ENCODE measurements at regions not wholly inside any gene's neighbourhood (a gene's known extent, or its start where the extent isn't known, plus 50 kb on each side); places are given as distances from the start of the nearest gene placed in this dataset.

DNA sequence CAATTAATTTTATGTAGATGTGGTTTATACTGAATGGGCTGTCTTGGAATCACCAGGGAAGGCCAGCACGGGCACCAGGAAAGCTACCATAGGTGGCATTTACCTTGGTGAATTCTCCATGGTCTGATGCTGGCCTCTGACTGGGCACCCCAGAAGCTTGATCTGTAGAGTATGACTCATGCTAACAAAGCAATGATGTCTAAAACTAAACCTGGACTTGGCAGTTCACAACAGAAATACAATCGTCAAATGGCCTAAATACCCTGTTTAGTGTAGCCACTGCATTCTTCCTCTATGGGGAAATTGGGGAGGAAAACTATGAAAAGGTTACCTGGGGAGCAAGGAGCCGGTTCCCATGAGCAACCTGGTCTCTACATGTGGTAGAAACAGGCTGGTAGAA lies 98.0 kb downstream of the ATPSCKMT start:
- Histone ChIP-seq H3K27me3 (no peaks in the 10 kb centered on the region), H3K4me1 (ENCODE audit: insufficient read depth) (no peaks in the 10 kb centered on the region), H3K27ac (no peak overlapping the region), H3K9me3 (no peaks in the 10 kb centered on the region), H3K4me3 (no peak overlapping the region), H3K36me3 (no peaks in the 10 kb centered on the region)
- DNase-seq = no peak
- WGBS, 3 donors = 77 to 83% (median 80%) methylated on average over 3 of the region's 3 CpGs
- intact Hi-C loops (cut with DNase I) = no loop called here
- TF ChIP-seq EP300 (IDR thresholded peaks at IDR 0.05) (no peak), POLR2A (IDR thresholded peaks at IDR 0.05) (no peak)
- TF ChIP-seq, protein P1, sequence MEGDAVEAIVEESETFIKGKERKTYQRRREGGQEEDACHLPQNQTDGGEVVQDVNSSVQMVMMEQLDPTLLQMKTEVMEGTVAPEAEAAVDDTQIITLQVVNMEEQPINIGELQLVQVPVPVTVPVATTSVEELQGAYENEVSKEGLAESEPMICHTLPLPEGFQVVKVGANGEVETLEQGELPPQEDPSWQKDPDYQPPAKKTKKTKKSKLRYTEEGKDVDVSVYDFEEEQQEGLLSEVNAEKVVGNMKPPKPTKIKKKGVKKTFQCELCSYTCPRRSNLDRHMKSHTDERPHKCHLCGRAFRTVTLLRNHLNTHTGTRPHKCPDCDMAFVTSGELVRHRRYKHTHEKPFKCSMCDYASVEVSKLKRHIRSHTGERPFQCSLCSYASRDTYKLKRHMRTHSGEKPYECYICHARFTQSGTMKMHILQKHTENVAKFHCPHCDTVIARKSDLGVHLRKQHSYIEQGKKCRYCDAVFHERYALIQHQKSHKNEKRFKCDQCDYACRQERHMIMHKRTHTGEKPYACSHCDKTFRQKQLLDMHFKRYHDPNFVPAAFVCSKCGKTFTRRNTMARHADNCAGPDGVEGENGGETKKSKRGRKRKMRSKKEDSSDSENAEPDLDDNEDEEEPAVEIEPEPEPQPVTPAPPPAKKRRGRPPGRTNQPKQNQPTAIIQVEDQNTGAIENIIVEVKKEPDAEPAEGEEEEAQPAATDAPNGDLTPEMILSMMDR (IDR thresholded peaks at IDR 0.05) = no peak

DNA sequence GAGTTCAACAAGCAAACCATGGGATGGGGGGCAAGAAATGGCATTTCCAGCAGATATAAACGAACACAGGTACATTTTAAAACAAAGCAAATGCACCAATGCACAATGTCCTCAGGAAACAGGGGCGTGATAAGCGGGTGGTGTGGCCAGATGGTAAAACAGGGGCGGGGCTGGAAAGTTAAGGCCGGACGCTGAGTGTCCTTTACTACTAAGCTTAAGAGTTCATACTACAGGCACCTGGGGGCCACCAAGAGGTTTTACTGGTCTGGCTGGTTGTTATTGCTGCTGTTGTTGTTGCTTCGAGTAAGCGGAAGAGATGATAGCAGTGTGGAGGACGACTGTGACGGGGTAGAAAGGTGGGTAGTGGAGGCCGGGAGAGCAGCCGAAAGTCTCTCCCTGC lies 99.8 kb downstream of the ATPSCKMT start:
- Histone ChIP-seq H3K9me3 (no peaks in the 10 kb centered on the region), H3K36me3 (no peaks in the 10 kb centered on the region), H3K27ac (no peak overlapping the region), H3K4me3 (no peak overlapping the region), H3K4me1 (ENCODE audit: insufficient read depth) (no peaks in the 10 kb centered on the region), H3K27me3 (no peaks in the 10 kb centered on the region)
- intact Hi-C loops (cut with DNase I) = no loop called here
- 81 to 88% (median 85%) methylated on average over 12 of the region's 12 CpGs for WGBS, 3 donors
- no peak for DNase-seq
- no peak for TF ChIP-seq EP300 (IDR thresholded peaks at IDR 0.05)
- TF ChIP-seq, protein P1 (IDR thresholded peaks at IDR 0.05) = no peak
- TF ChIP-seq POLR2A (IDR thresholded peaks at IDR 0.05) = no peak

DNA sequence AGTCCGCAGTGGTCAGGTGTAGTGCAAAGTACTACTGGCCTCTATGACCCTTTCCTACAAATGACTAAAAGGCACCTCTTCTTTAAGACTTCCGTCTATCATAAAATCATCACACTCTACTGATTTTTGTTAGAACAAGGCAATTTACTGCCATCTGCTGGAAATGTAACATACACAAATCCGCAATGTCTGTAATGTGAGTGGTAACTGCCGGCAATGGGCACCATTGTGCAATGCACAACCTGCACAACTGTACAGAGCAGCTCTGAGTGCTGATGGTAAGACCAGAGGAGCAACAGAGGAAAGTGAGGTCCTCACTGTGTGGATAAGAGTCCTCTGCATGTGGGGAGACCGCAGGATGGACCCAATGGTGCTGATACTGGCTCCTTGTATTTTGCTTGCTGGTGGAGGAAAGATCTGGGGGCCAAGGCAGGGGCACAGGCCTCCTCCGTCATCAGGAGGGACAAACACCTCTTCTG lies 103.7 kb downstream of the ATPSCKMT start:
- no peak for DNase-seq
- intact Hi-C loops (cut with DNase I) = no loop called here
- H3K27me3 ChIP-seq = no peaks in the 10 kb centered on the region
- no peak overlapping the region for H3K4me3 ChIP-seq
- H3K9me3 ChIP-seq = no peaks in the 10 kb centered on the region
- TF ChIP-seq, protein P1 (IDR thresholded peaks at IDR 0.05) = no peak
- no peak for TF ChIP-seq EP300 (IDR thresholded peaks at IDR 0.05)
- no peaks in the 10 kb centered on the region for H3K36me3 ChIP-seq
- H3K27ac ChIP-seq = no peak overlapping the region
- H3K4me1 ChIP-seq (ENCODE audit: insufficient read depth) = no peaks in the 10 kb centered on the region
- 64 to 68% (median 64%) methylated on average over 6 of the region's 6 CpGs for WGBS, 3 donors

DNA sequence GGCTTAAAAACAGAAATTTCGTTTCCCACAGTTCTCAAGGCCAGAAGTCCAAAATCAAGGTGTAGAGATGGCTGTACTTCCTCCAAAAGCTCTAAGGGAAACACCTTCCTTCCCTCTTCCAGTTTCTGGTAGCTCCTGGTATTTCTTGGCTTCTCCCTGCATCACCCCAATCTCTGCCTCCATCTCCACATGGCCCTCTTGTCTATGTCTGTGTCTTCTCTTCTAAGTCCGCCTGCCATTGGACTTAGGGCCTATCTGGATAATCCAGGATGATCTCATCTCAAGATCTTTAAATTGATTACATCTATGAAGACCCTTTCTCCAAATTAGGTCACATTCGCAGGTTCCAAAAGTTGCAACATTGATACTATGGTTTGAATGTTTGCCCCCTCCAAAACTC lies 105.6 kb downstream of the ATPSCKMT start:
- Histone ChIP-seq H3K27ac (no peak overlapping the region), H3K9me3 (no peaks in the 10 kb centered on the region), H3K4me3 (no peak overlapping the region), H3K27me3 (no peaks in the 10 kb centered on the region), H3K36me3 (no peaks in the 10 kb centered on the region), H3K4me1 (ENCODE audit: insufficient read depth) (no peaks in the 10 kb centered on the region)
- TF ChIP-seq EP300 (IDR thresholded peaks at IDR 0.05) (no peak), POLR2A (IDR thresholded peaks at IDR 0.05) (no peak)
- TF ChIP-seq, protein P1 (IDR thresholded peaks at IDR 0.05) = no peak
- no peak for DNase-seq
- intact Hi-C loops (cut with DNase I) = no loop called here
- WGBS, 3 donors = 75 to 85% (median 77%) methylated on average over 3 of the region's 3 CpGs
